Lower lobe of right lung (tissue), 2 donors: ENCODE measurements at regions not wholly inside any gene's neighbourhood (a gene's known extent, or its start where the extent isn't known, plus 50 kb on each side); places are given as distances from the start of the nearest gene placed in this dataset.

ENCODE experiments used
- ATAC-seq, 2 donors: fragments of 200-7000 bp; cut with Tn5 transposase; one replicate each; pipeline ENCODE4 v1.9.1; 2020 to 2022; ENCODE audit warnings: mild to moderate bottlenecking in 2 of 2, moderate library complexity in 2 of 2
- DNase-seq: peaks from one replicate; pipeline ENCODE4 v3.0.0-alpha.2; 2020
- H3K27ac ChIP-seq: fragments of 200-600 bp; one replicate; pipeline ENCODE4 v1.8.0; 2022
- H3K27me3 ChIP-seq: fragments of 200-600 bp; one replicate; pipeline ENCODE4 v1.8.0; 2022; ENCODE audit warnings: low read depth
- H3K36me3 ChIP-seq: fragments of 200-600 bp; one replicate; pipeline ENCODE4 v1.8.0; 2022; ENCODE audit warnings: mild to moderate bottlenecking
- H3K4me1 ChIP-seq: fragments of 200-600 bp; one replicate; pipeline ENCODE4 v1.8.0; 2022
- H3K4me3 ChIP-seq: fragments of 200-600 bp; one replicate; pipeline ENCODE4 v1.8.0; 2022; ENCODE audit warnings: mild to moderate bottlenecking
- H3K9me3 ChIP-seq: fragments of 200-600 bp; one replicate; pipeline ENCODE4 v1.8.0; 2022
- intact Hi-C: fragments of 100-400 bp; cut with DNase I; formaldehyde crosslinking; loops from one replicate; pipeline ENCODE4 v1.11.0; 2022
- TF ChIP-seq, protein P1 (sequence below): fragments of 200-600 bp; IDR thresholded peaks from one replicate; pipeline ENCODE4 v1.8.0; 2022; ENCODE audit warnings: antibody characterized with exemption, mild to moderate bottlenecking
- donor health status: DM: no; HTN: yes; CAD: no; lungs with severe emphysema.

DNA sequence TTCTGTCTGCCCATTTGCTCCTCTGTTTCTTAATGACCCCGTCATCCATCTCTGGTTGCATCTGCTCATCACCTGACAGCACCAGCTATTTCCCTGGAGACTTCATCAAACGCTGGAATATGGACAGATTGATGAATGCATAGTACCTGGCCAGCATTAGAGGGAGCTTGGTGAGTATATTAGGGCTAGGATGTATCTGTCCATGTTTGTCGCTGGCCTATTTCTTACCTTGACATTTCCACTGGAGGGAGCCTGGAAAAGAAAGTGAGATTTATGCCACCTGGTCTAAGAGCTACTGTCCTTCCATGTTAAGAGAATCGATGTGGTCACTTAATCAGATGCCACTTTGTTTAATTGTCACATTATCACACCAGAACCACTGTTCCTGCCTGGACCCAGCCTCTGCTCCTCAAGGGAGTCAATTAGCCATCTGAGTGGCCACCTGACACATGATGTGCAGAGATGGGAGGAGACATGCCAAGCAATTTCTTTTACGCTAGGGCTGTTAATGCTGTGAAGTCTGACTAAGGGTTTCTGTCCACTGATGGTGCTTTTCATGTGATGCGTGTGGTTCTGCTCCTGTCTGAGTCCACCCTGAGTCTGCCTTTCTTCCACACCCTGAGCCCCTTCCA lies 75.3 kb upstream of the SFSWAP start:
- Histone ChIP-seq H3K9me3 (no peaks in the 10 kb centered on the region), H3K4me3 (no peak overlapping the region), H3K36me3 (no peaks in the 10 kb centered on the region), H3K27ac (no peak overlapping the region), H3K4me1 (no peaks in the 10 kb centered on the region), H3K27me3 (peaks cover 6% of the 10 kb centered on the region)
- TF ChIP-seq, protein P1, sequence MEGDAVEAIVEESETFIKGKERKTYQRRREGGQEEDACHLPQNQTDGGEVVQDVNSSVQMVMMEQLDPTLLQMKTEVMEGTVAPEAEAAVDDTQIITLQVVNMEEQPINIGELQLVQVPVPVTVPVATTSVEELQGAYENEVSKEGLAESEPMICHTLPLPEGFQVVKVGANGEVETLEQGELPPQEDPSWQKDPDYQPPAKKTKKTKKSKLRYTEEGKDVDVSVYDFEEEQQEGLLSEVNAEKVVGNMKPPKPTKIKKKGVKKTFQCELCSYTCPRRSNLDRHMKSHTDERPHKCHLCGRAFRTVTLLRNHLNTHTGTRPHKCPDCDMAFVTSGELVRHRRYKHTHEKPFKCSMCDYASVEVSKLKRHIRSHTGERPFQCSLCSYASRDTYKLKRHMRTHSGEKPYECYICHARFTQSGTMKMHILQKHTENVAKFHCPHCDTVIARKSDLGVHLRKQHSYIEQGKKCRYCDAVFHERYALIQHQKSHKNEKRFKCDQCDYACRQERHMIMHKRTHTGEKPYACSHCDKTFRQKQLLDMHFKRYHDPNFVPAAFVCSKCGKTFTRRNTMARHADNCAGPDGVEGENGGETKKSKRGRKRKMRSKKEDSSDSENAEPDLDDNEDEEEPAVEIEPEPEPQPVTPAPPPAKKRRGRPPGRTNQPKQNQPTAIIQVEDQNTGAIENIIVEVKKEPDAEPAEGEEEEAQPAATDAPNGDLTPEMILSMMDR, result no peak
- DNase-seq (no peak), ATAC-seq (no peak)
- intact Hi-C loops, result no loop called here

DNA sequence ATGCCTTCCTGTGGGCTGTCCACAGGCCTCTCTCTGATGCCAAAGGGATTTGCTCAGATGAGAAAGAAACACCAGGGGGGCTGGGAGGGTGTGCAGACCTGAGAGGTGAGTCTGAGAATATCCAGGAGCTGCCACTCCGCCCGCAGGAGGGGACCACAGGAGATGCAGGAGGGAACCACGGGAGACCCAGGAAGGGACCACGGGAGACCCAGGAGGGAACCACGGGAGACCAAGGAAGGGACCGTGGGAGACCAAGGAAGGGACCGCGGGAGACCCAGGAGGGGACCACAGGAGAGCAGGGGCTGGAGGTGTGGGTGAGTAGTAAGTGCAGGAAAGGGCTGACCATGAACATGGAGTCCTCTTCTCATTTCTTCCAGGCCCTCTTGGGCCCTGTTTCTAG lies 74.6 kb upstream of the SFSWAP start:
- TF ChIP-seq, protein P1, result no peak
- no peaks in the 10 kb centered on the region for H3K9me3 ChIP-seq
- ATAC-seq (no peak), DNase-seq (no peak)
- no peaks in the 10 kb centered on the region for H3K4me1 ChIP-seq
- peaks cover under 1% of the 10 kb centered on the region for H3K27me3 ChIP-seq
- no peak overlapping the region for H3K27ac ChIP-seq
- intact Hi-C loops, result no loop called here
- no peak overlapping the region for H3K4me3 ChIP-seq
- no peaks in the 10 kb centered on the region for H3K36me3 ChIP-seq

DNA sequence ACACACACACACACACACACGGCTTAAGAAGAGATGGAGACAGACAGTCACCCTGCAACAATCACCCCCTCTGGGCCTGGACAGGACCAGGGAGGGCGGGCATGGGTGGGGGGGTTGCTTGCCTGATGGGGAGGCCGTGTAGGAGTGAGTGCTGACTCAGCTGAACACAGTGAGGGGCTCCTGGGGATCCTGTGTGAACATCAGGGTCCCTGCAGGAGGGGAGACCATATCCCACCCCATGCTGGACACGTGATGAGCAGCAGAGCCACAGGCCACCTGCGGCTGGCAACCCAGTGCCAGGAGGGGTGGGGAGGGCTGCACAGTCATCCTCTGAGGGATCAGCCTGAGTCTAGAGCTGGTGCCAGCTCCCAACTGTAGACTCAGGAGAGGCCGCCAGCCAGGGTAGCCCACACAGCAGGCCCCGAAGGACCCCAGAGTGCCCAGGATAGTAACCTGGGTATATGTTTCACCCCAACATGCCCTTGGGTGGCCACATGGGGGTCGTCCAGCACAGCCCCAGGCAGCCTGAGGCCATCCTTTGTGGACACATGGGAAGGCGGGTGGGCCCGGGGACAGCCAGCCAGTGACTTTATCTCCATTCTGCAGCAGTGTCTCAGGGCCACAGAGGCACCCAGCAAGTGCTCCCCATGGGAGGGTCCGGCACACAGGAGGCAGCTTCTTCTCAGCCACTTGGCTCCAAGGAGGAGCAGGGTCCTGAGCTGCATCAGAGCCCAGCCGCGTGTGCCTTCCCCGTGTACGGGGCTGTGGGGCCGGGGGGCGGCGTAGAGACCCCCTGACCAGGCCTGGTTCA lies 73.7 kb upstream of the SFSWAP start:
- Histone ChIP-seq H3K27me3 (no peaks in the 10 kb centered on the region), H3K4me3 (no peak overlapping the region), H3K9me3 (no peaks in the 10 kb centered on the region), H3K27ac (no peak overlapping the region), H3K36me3 (no peaks in the 10 kb centered on the region), H3K4me1 (no peaks in the 10 kb centered on the region)
- intact Hi-C loops, result no loop called here
- DNase-seq (no peak), ATAC-seq (peak in 1 of 2 donors; percentile 10)
- TF ChIP-seq, protein P1, result no peak

DNA sequence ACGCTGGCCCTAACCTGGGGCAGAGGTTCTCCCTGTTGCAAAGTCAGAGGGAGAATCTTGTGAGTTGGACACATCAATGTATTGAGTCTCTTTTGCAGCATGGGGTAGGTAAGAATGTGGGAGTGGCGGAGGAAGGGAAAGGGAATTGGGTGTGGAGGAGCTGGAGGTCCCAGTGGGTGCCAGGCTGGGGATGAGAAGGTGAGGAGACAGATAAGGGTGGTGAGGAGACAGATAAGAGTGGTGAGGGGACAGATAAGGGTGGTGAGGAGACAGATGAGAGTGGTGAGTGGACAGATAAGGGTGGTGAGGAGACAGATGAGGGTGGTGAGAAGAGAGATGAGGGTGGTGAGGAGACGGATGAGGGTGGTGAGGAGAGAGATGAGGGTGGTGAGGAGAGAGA lies 72.9 kb upstream of the SFSWAP start:
- Histone ChIP-seq H3K9me3 (no peaks in the 10 kb centered on the region), H3K4me3 (no peak overlapping the region), H3K27me3 (no peaks in the 10 kb centered on the region), H3K27ac (no peak overlapping the region), H3K4me1 (no peaks in the 10 kb centered on the region), H3K36me3 (no peaks in the 10 kb centered on the region)
- DNase-seq, result no peak
- TF ChIP-seq, protein P1, result no peak
- no peak for ATAC-seq
- intact Hi-C loops, result no loop called here

DNA sequence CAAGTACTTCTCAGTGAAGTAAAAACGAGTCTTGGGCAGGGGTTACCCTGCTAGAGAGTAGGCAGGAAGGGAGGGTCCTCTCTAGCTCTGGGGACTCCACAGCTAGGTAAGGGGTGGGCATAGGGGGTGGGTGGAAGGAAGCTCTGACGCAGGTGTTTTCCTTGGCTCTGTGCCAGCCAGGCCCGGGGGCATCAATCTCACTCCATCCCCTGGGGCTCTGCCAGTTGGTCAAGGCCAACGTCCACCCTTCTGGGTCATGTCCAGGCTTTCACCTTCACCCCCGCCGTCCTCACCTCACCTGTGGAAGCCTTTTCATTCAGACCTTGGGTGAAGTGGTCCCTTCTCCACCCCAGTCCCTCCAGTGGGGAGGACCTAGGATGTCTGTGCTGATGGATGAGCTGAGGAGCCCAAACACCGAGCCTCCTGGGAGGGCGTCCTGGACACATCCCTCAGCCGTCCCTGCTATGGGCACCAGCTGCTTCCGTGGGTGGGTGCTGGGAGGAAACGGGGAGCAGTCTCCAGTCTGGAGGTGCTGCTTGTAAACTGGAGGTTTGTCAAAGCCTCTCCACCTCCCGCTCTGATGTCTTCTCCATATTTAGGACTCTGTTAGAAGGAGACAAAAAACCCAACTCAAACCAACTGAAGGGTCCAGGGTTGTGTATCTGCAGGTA lies 71.5 kb upstream of the SFSWAP start:
- H3K27me3 ChIP-seq, result peaks cover 5% of the 10 kb centered on the region
- H3K4me1 ChIP-seq, result no peaks in the 10 kb centered on the region
- intact Hi-C loops, result no loop called here
- no peak overlapping the region for H3K4me3 ChIP-seq
- ATAC-seq, result no peak
- no peaks in the 10 kb centered on the region for H3K36me3 ChIP-seq
- DNase-seq, result no peak
- H3K9me3 ChIP-seq, result no peaks in the 10 kb centered on the region
- TF ChIP-seq, protein P1, result no peak
- no peak overlapping the region for H3K27ac ChIP-seq
